HepG2 (cell line): ENCODE measurements at regions not wholly inside any gene's neighbourhood (a gene's known extent, or its start where the extent isn't known, plus 50 kb on each side); places are given as distances from the start of the nearest gene placed in this dataset.

Experiments
- ATAC-seq: fragments of 200-7000 bp; cut with Tn5 transposase; 3 replicates; pipeline ENCODE4 v1.9.1; 2020; ENCODE audit warnings: mild to moderate bottlenecking, moderate library complexity
- BruUV-seq: library from RNA; stranded (reverse); fragments of 400-500 nt; replicated peaks from 2 replicates; lab custom pipeline; 2021; lab: Mats Ljungman, UMichigan
- CTCF ChIA-PET: fragments of 300-600 bp; formaldehyde crosslinking; extraction: SDS; loops from one replicate; lab custom pipeline; 2021; ENCODE audit warnings: low total read pairs, inconsistent platforms, low intra/inter-chr PET ratio; lab: Yijun Ruan, JAX
- POLR2A ChIA-PET: fragments of 350-600 bp; sonication (Branson Sonifier 250); formaldehyde crosslinking; loops from one replicate; lab custom pipeline; 2020; ENCODE audit warnings: antibody characterized with exemption, inconsistent platforms; lab: Yijun Ruan, JAX
- DNase-seq: peaks from one replicate; pipeline ENCODE4 v3.0.0-alpha.2; 2015; ENCODE audit warnings: low spot score
- FAIRE-seq: peaks from 3 replicates; lab custom pipeline; 2011; peaks lifted over from hg19 to GRCh38; lab: Jason Lieb, UNC
- H2AFZ ChIP-seq: one replicate; pipeline ENCODE4 v1.6.1; 2011; ENCODE audit warnings: low read length, inconsistent platforms
- H3K27ac ChIP-seq: fragments of 300-600 bp; 3 replicates; pipeline ENCODE4 v1.8.0; 2011; ENCODE audit warnings: mixed run types, mild to moderate bottlenecking, mixed read lengths, low read length, inconsistent platforms; ENCODE audit not compliant: insufficient read depth; ENCODE audit errors: extremely low read length
- H3K27me3 ChIP-seq, 2 experiments: fragments of 200-600 bp in 1 of 2; 2 replicates in 1 of 2; 3 replicates in 1 of 2; pipeline versions ENCODE4 v1.6.0 to v1.8.0; 2011; ENCODE audit warnings: low read length in 2 of 2, mild to moderate bottlenecking in 2 of 2, moderate library complexity in 2 of 2, inconsistent platforms in 1 of 2; ENCODE audit not compliant: insufficient read depth in 2 of 2, control insufficient read depth in 1 of 2
- H3K36me3 ChIP-seq, 2 experiments: fragments of 200-600 bp in 1 of 2; replicated peaks in 1 of 2; 2 replicates in 1 of 2; 3 replicates in 1 of 2; pipeline versions ENCODE4 v1.5.1 to v1.8.0; 2011; ENCODE audit warnings: low read length in 2 of 2, inconsistent platforms in 1 of 2; ENCODE audit not compliant: insufficient read depth in 2 of 2, control insufficient read depth in 1 of 2
- H3K4me1 ChIP-seq: 2 replicates; pipeline ENCODE4 v1.5.1; 2012; ENCODE audit warnings: low read length, inconsistent platforms; ENCODE audit not compliant: insufficient read depth
- H3K4me2 ChIP-seq: 2 replicates; pipeline ENCODE4 v1.6.0; 2011; ENCODE audit warnings: low read depth, low read length, inconsistent platforms
- H3K4me3 ChIP-seq, 3 experiments: fragments of 200-600 bp in 1 of 3; sonication (generic), shearing (Covaris generic) in 1 of 3; replicated peaks in 1 of 3; 2 replicates each; pipeline ENCODE4 v1.5.1; 2011 to 2016; ENCODE audit warnings: low read length in 3 of 3, inconsistent platforms in 2 of 3, low read depth in 2 of 3, mild to moderate bottlenecking in 2 of 3, control low read depth in 1 of 3, mixed read lengths in 1 of 3; ENCODE audit not compliant: insufficient read depth in 1 of 3
- H3K79me2 ChIP-seq: one replicate; pipeline ENCODE4 v1.6.1; 2011; ENCODE audit warnings: low read length, inconsistent platforms; ENCODE audit not compliant: insufficient read depth
- H3K9ac ChIP-seq: 2 replicates; pipeline ENCODE4 v1.6.0; 2011; ENCODE audit warnings: mild to moderate bottlenecking, low read depth, low read length, inconsistent platforms; ENCODE audit not compliant: insufficient read depth
- H3K9me3 ChIP-seq: 2 replicates; pipeline ENCODE4 v1.5.1; 2012; ENCODE audit warnings: mild to moderate bottlenecking, low read length
- H4K20me1 ChIP-seq: 2 replicates; pipeline ENCODE4 v1.6.0; 2011; ENCODE audit warnings: inconsistent platforms, mild to moderate bottlenecking, low read length, moderate library complexity; ENCODE audit not compliant: insufficient read depth
- ARID2 ChIP-seq: sonication (generic); formaldehyde crosslinking; IDR thresholded peaks from 2 replicates; pipeline ENCODE4 v1.8.1; 2022; ENCODE audit warnings: mild to moderate bottlenecking, missing genetic modification reagents, borderline replicate concordance
- FOXJ3 ChIP-seq: sonication (generic); formaldehyde crosslinking; IDR thresholded peaks from 2 replicates; pipeline ENCODE4 v1.4.0; 2020; ENCODE audit warnings: missing genetic modification reagents, mild to moderate bottlenecking, borderline replicate concordance
- HCFC1 ChIP-seq: fragments of 150-350 bp; IDR thresholded peaks from 2 replicates; pipeline ENCODE4 v1.6.1; 2014; ENCODE audit warnings: low read depth, low read length
- POLR2G ChIP-seq: fragments of 200-400 bp; formaldehyde crosslinking; IDR thresholded peaks from 2 replicates; pipeline ENCODE4 v1.6.1; 2018; ENCODE audit warnings: mild to moderate bottlenecking, low read depth, low read length, moderate library complexity
- SIX4 ChIP-seq: sonication (generic); formaldehyde crosslinking; IDR thresholded peaks from 2 replicates; pipeline ENCODE4 v1.4.0; 2020; ENCODE audit warnings: missing genetic modification reagents
- SMAD3 ChIP-seq: sonication (generic); formaldehyde crosslinking; IDR thresholded peaks from 2 replicates; pipeline ENCODE4 v1.4.0; 2020; ENCODE audit warnings: missing genetic modification reagents
- SMYD3 ChIP-seq: sonication (generic); formaldehyde crosslinking; IDR thresholded peaks from 2 replicates; pipeline ENCODE4 v1.8.1; 2023; ENCODE audit warnings: mild to moderate bottlenecking, missing genetic modification reagents
- ZFP37 ChIP-seq: sonication (generic); formaldehyde crosslinking; IDR thresholded peaks from 2 replicates; pipeline ENCODE4 v1.4.0; 2020; ENCODE audit warnings: missing genetic modification reagents, borderline replicate concordance
- ZNF24 ChIP-seq: fragments of 450-650 bp; IDR thresholded peaks from 2 replicates; pipeline ENCODE4 v1.6.1; 2017; ENCODE audit warnings: antibody characterized with exemption, mild to moderate bottlenecking
- ZNF3 ChIP-seq: IDR thresholded peaks from 2 replicates; pipeline ENCODE4 v1.7.0; 2017; ENCODE audit warnings: inconsistent platforms
- ZNF614 ChIP-seq: IDR thresholded peaks from 2 replicates; pipeline ENCODE4 v1.6.1; 2018; ENCODE audit warnings: missing biosample characterization, missing genetic modification reagents, inconsistent platforms, borderline replicate concordance
- ZNF790 ChIP-seq: sonication (generic); formaldehyde crosslinking; IDR thresholded peaks from 2 replicates; pipeline ENCODE4 v1.8.0; 2022; ENCODE audit warnings: missing genetic modification reagents, mild to moderate bottlenecking, borderline replicate concordance
- WGBS: methylation state at CpG from one replicate; pipeline ENCODE4 v1.1.6; 2017; ENCODE audit warnings: low lambda C conversion rate; 5-methylcytosine and 5-hydroxymethylcytosine counted together
- in situ Hi-C: cut with HindIII; loops from 2 replicates; pipeline ENCODE4 v1.10.0; 2017; ENCODE audit warnings: low pct_unique_long_range_greater_than_20kb; ENCODE audit not compliant: extremely low pct_ligation_motif_present
- intact Hi-C: fragments of 100-400 bp; cut with micrococcal nuclease; formaldehyde crosslinking; loops from one replicate; pipeline ENCODE4 v1.10.0; 2022; ENCODE audit not compliant: unreplicated experiment
- TF ChIP-seq, protein P1 (sequence below): fragments of 450-650 bp; IDR thresholded peaks from 2 replicates; pipeline ENCODE4 v1.6.1; 2016
- TF ChIP-seq, protein P2 (sequence below): sonication (generic); formaldehyde crosslinking; IDR thresholded peaks from 2 replicates; pipeline ENCODE4 v1.8.0; 2023; ENCODE audit warnings: mild to moderate bottlenecking, missing genetic modification reagents
- TF ChIP-seq, protein P3 (sequence below): sonication (generic); formaldehyde crosslinking; IDR thresholded peaks from 2 replicates; pipeline ENCODE4 v1.8.0; 2022; ENCODE audit warnings: missing genetic modification reagents, mild to moderate bottlenecking, inconsistent platforms, borderline replicate concordance
- TF ChIP-seq, protein P4 (sequence below): sonication (generic); formaldehyde crosslinking; conservative IDR thresholded peaks from 2 replicates; pipeline ENCODE4 v1.4.0; 2020; ENCODE audit warnings: missing genetic modification reagents
- TF ChIP-seq, protein P5 (sequence below): sonication (generic); formaldehyde crosslinking; IDR thresholded peaks from 2 replicates; pipeline ENCODE4 v1.4.0; 2020; ENCODE audit warnings: missing genetic modification reagents
- TF ChIP-seq, protein P6 (sequence below): IDR thresholded peaks from 2 replicates; pipeline ENCODE4 v1.6.1; 2016; ENCODE audit warnings: mild to moderate bottlenecking, missing biosample characterization, missing genetic modification reagents
- TF ChIP-seq, protein P7 (sequence below): IDR thresholded peaks from 2 replicates; pipeline ENCODE4 v1.6.1; 2018; ENCODE audit warnings: missing genetic modification reagents, mild to moderate bottlenecking, missing compliant biosample characterization

DNA sequence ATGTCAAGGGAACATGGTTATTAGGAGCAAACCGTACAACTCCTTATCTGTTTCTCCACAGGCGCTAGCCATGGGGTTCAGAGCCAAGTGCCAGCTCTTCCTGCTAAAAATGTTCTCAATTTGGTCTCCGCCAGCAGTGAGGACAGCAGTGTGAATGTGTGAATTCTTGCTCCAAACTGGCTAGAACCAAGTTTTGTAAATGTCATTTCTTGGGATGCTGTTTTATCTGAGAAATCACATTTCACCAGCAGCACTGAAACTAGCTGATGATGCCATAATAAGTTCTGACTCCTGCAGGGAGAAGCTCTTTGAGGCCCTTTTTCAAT, 140.6 kb upstream of the LGALSL start:
- FAIRE-seq (no peak), ATAC-seq (no peak), DNase-seq (no peak)
- H3K4me2 ChIP-seq, result no peak overlapping the region
- no peaks in the 10 kb centered on the region for H3K36me3 ChIP-seq
- H2AFZ ChIP-seq, result no peak overlapping the region
- H3K9ac ChIP-seq, result no peak overlapping the region
- H3K27ac ChIP-seq, result no peak overlapping the region
- 83% methylated on average over 3 of the region's 3 CpGs for WGBS
- peaks cover 26% of the 10 kb centered on the region for H3K4me1 ChIP-seq
- BruUV-seq, result no TSS peak
- intact Hi-C loops (loop anchor here (2.0 to 5.0 kb wide), 2 partner anchors 169 to 266 kb away; partner anchors contain the start of gene PELI1), in situ Hi-C loops (no loop called here)
- POLR2A ChIA-PET, result no interaction called here
- H4K20me1 ChIP-seq, result no peaks in the 10 kb centered on the region
- CTCF ChIA-PET, result interaction anchor here (0.7 kb wide), 1 partner anchor 282 kb away, joined by 3 read pairs; no protein-coding TSS in a partner anchor
- no peaks in the 10 kb centered on the region for H3K79me2 ChIP-seq
- peaks cover 3 to 33% of the 10 kb centered on the region in 2 experiments; a peak in 3 of 5 replicates for H3K27me3 ChIP-seq
- no peak overlapping the region for H3K4me3 ChIP-seq
- no peaks in the 10 kb centered on the region for H3K9me3 ChIP-seq
- TF ChIP-seq, protein P1, sequence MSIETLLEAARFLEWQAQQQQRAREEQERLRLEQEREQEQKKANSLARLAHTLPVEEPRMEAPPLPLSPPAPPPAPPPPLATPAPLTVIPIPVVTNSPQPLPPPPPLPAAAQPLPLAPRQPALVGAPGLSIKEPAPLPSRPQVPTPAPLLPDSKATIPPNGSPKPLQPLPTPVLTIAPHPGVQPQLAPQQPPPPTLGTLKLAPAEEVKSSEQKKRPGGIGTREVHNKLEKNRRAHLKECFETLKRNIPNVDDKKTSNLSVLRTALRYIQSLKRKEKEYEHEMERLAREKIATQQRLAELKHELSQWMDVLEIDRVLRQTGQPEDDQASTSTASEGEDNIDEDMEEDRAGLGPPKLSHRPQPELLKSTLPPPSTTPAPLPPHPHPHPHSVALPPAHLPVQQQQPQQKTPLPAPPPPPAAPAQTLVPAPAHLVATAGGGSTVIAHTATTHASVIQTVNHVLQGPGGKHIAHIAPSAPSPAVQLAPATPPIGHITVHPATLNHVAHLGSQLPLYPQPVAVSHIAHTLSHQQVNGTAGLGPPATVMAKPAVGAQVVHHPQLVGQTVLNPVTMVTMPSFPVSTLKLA, result no peak
- TF ChIP-seq ZNF614 (CRISPR knock-in tag) (no peak), SIX4 (no peak), SMYD3 (CRISPR knock-in tag) (no peak), HCFC1 (no peak), ZFP37 (no peak), SMAD3 (CRISPR knock-in tag) (no peak), ARID2 (CRISPR knock-in tag) (no peak), FOXJ3 (CRISPR knock-in tag) (no peak), POLR2G (no peak), ZNF790 (CRISPR knock-in tag) (no peak), ZNF3 (no peak), ZNF24 (no peak)
- TF ChIP-seq, protein P2, sequence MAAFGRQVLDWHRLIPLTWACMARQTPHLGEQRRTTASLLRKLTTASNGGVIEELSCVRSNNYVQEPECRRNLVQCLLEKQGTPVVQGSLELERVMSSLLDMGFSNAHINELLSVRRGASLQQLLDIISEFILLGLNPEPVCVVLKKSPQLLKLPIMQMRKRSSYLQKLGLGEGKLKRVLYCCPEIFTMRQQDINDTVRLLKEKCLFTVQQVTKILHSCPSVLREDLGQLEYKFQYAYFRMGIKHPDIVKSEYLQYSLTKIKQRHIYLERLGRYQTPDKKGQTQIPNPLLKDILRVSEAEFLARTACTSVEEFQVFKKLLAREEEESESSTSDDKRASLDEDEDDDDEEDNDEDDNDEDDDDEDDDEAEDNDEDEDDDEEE (CRISPR knock-in tag), result no peak
- TF ChIP-seq, protein P3, sequence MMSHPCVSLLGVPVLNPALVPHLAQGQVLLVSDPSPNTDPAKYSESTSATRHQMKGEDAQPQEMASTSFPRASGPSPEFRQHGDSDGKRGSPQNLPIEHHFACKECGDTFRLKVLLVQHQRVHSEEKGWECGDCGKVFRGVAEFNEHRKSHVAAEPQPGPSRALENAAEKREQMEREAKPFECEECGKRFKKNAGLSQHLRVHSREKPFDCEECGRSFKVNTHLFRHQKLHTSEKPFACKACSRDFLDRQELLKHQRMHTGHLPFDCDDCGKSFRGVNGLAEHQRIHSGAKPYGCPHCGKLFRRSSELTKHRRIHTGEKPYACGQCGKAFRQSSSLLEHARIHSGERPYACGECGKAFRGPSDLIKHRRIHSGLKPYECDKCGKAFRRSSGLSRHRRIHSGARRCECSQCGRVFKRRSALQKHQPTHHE (CRISPR knock-in tag), result no peak
- TF ChIP-seq, protein P4, sequence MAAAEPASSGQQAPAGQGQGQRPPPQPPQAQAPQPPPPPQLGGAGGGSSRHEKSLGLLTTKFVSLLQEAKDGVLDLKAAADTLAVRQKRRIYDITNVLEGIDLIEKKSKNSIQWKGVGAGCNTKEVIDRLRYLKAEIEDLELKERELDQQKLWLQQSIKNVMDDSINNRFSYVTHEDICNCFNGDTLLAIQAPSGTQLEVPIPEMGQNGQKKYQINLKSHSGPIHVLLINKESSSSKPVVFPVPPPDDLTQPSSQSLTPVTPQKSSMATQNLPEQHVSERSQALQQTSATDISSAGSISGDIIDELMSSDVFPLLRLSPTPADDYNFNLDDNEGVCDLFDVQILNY (CRISPR knock-in tag), result no peak
- TF ChIP-seq, protein P5, sequence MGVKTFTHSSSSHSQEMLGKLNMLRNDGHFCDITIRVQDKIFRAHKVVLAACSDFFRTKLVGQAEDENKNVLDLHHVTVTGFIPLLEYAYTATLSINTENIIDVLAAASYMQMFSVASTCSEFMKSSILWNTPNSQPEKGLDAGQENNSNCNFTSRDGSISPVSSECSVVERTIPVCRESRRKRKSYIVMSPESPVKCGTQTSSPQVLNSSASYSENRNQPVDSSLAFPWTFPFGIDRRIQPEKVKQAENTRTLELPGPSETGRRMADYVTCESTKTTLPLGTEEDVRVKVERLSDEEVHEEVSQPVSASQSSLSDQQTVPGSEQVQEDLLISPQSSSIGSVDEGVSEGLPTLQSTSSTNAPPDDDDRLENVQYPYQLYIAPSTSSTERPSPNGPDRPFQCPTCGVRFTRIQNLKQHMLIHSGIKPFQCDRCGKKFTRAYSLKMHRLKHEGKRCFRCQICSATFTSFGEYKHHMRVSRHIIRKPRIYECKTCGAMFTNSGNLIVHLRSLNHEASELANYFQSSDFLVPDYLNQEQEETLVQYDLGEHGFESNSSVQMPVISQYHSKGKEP (CRISPR knock-in tag), result no peak
- TF ChIP-seq, protein P6, sequence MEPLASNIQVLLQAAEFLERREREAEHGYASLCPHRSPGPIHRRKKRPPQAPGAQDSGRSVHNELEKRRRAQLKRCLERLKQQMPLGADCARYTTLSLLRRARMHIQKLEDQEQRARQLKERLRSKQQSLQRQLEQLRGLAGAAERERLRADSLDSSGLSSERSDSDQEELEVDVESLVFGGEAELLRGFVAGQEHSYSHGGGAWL (CRISPR knock-in tag), result no peak
- TF ChIP-seq, protein P7, sequence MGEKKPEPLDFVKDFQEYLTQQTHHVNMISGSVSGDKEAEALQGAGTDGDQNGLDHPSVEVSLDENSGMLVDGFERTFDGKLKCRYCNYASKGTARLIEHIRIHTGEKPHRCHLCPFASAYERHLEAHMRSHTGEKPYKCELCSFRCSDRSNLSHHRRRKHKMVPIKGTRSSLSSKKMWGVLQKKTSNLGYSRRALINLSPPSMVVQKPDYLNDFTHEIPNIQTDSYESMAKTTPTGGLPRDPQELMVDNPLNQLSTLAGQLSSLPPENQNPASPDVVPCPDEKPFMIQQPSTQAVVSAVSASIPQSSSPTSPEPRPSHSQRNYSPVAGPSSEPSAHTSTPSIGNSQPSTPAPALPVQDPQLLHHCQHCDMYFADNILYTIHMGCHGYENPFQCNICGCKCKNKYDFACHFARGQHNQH (CRISPR knock-in tag), result no peak
